Keratinocyte (primary cell): ENCODE measurements at regions not wholly inside any gene's neighbourhood (a gene's known extent, or its start where the extent isn't known, plus 50 kb on each side); places are given as distances from the start of the nearest gene placed in this dataset.

Source experiments
- DNase-seq: peaks from one replicate; pipeline ENCODE4 v3.0.0-alpha.2; 2011; ENCODE audit warnings: low read depth, missing footprints, low spot score
- FAIRE-seq: peaks from 2 replicates; lab custom pipeline; 2011; peaks lifted over from hg19 to GRCh38; lab: Jason Lieb, UNC
- H2AFZ ChIP-seq: 2 replicates; pipeline ENCODE4 v1.6.0; 2012; ENCODE audit warnings: low read length, control low read depth, inconsistent platforms; ENCODE audit not compliant: control insufficient read depth
- H3K27ac ChIP-seq: 2 replicates; pipeline ENCODE4 v1.5.1; 2011; ENCODE audit warnings: low read length; ENCODE audit not compliant: control insufficient read depth, insufficient read depth
- H3K27me3 ChIP-seq: 3 replicates; pipeline ENCODE4 v1.6.0; 2011; ENCODE audit warnings: low read length; ENCODE audit not compliant: control insufficient read depth, insufficient read depth; ENCODE audit errors: extremely low read depth
- H3K36me3 ChIP-seq, 2 experiments: 2 replicates in 1 of 2; 3 replicates in 1 of 2; pipeline ENCODE4 v1.5.1; 2011; ENCODE audit warnings: low read length in 2 of 2, mild to moderate bottlenecking in 1 of 2; ENCODE audit not compliant: control insufficient read depth in 2 of 2, insufficient read depth in 2 of 2; ENCODE audit errors: extremely low read depth in 1 of 2
- H3K4me1 ChIP-seq: 3 replicates; pipeline ENCODE4 v1.5.1; 2011; ENCODE audit warnings: low read length; ENCODE audit not compliant: control insufficient read depth, insufficient read depth; ENCODE audit errors: extremely low read depth
- H3K4me2 ChIP-seq: 3 replicates; pipeline ENCODE4 v1.6.0; 2011; ENCODE audit warnings: low read depth, low read length; ENCODE audit not compliant: control insufficient read depth, insufficient read depth; ENCODE audit errors: extremely low read depth
- H3K4me3 ChIP-seq, 3 experiments: fragments of 200-600 bp in 1 of 3; sonication (generic) in 1 of 3; 2 replicates in 2 of 3; 3 replicates in 1 of 3; pipeline ENCODE4 v1.5.1; 2011 to 2016; ENCODE audit warnings: low read length in 3 of 3, mild to moderate bottlenecking in 3 of 3, control low read depth in 2 of 3, inconsistent platforms in 1 of 3, low read depth in 1 of 3, mixed read lengths in 1 of 3, mixed run types in 1 of 3, moderate library complexity in 1 of 3; ENCODE audit not compliant: control insufficient read depth in 2 of 3, insufficient read depth in 2 of 3; ENCODE audit errors: extremely low read depth in 1 of 3
- H3K79me2 ChIP-seq: 2 replicates; pipeline ENCODE4 v1.6.0; 2012; ENCODE audit warnings: low read length; ENCODE audit not compliant: control insufficient read depth, insufficient read depth
- H3K9ac ChIP-seq: 3 replicates; pipeline ENCODE4 v1.6.0; 2011; ENCODE audit warnings: low read length; ENCODE audit not compliant: control insufficient read depth, insufficient read depth; ENCODE audit errors: extremely low read depth
- H3K9me1 ChIP-seq: 3 replicates; pipeline ENCODE4 v1.6.0; 2011; ENCODE audit warnings: low read length; ENCODE audit not compliant: control insufficient read depth, insufficient read depth; ENCODE audit errors: extremely low read depth
- H3K9me3 ChIP-seq: 2 replicates; pipeline ENCODE4 v1.5.1; 2012; ENCODE audit warnings: low read depth, low read length; ENCODE audit not compliant: control insufficient read depth
- H4K20me1 ChIP-seq: 3 replicates; pipeline ENCODE4 v1.6.0; 2011; ENCODE audit warnings: low read length; ENCODE audit not compliant: control insufficient read depth, insufficient read depth; ENCODE audit errors: extremely low read depth
- CTCF ChIP-seq, 3 experiments: IDR thresholded peaks in 1 of 3; conservative IDR thresholded peaks in 1 of 3; optimal IDR thresholded peaks in 1 of 3; 2 replicates in 2 of 3; 3 replicates in 1 of 3; pipeline versions ENCODE3 to v1.5.1; 2011; ENCODE audit warnings: low read length in 3 of 3, mild to moderate bottlenecking in 3 of 3, moderate library complexity in 2 of 3, control low read depth in 1 of 3, inconsistent platforms in 1 of 3; ENCODE audit not compliant: insufficient read depth in 2 of 3; ENCODE audit errors: extremely low read depth in 1 of 3
- EZH2 ChIP-seq: IDR thresholded peaks from one replicate; pipeline ENCODE4 v1.6.1; 2012; ENCODE audit warnings: inconsistent platforms, mild to moderate bottlenecking, low read length, moderate library complexity
- dilution Hi-C: fragments of 300-500 bp; cut with MboI; formaldehyde crosslinking; loops from one replicate; pipeline ENCODE4 v1.7.0; 2020; ENCODE audit warnings: low sequenced_read_pairs; ENCODE audit not compliant: extremely low pct_ligation_motif_present

GRCh38 chr12:89936631-89937030 is 228.0 kb upstream of the ATP2B1 start:
- no peak overlapping the region for H3K4me3 ChIP-seq
- H3K9ac ChIP-seq: no peak overlapping the region
- no peak for TF ChIP-seq CTCF (optimal IDR thresholded peaks at IDR 0.05 in 1 of 3, IDR thresholded peaks at IDR 0.05 in 1 of 3, conservative IDR thresholded peaks at IDR 0.05 in 1 of 3; ENCODE audit: extremely low read depth in 1 of 3, insufficient read depth in 2 of 3, low read length in 3 of 3)
- no peak for TF ChIP-seq EZH2
- H2AFZ ChIP-seq: no peak overlapping the region
- H3K9me3 ChIP-seq: no peaks in the 10 kb centered on the region
- H3K4me1 ChIP-seq: no peaks in the 10 kb centered on the region
- no peaks in the 10 kb centered on the region for H3K36me3 ChIP-seq
- dilution Hi-C loops: no loop called here
- no peaks in the 10 kb centered on the region for H3K9me1 ChIP-seq
- H3K27me3 ChIP-seq: no peaks in the 10 kb centered on the region
- FAIRE-seq: no peak
- H3K4me2 ChIP-seq: no peak overlapping the region
- no peak for DNase-seq
- no peaks in the 10 kb centered on the region for H3K79me2 ChIP-seq
- no peak overlapping the region for H3K27ac ChIP-seq
- no peaks in the 10 kb centered on the region for H4K20me1 ChIP-seq

GRCh38 chr12:89935850-89936249 is 227.2 kb upstream of the ATP2B1 start:
- no peaks in the 10 kb centered on the region for H3K9me3 ChIP-seq
- no peak overlapping the region for H3K9ac ChIP-seq
- dilution Hi-C loops: no loop called here
- H3K4me1 ChIP-seq: no peaks in the 10 kb centered on the region
- H3K4me2 ChIP-seq: no peak overlapping the region
- no peaks in the 10 kb centered on the region for H3K36me3 ChIP-seq
- no peaks in the 10 kb centered on the region for H3K79me2 ChIP-seq
- FAIRE-seq (peak; percentile 52), DNase-seq (no peak)
- H4K20me1 ChIP-seq: no peaks in the 10 kb centered on the region
- no peak for TF ChIP-seq EZH2
- TF ChIP-seq CTCF (optimal IDR thresholded peaks at IDR 0.05 in 1 of 3, IDR thresholded peaks at IDR 0.05 in 1 of 3, conservative IDR thresholded peaks at IDR 0.05 in 1 of 3; ENCODE audit: extremely low read depth in 1 of 3, insufficient read depth in 2 of 3, low read length in 3 of 3): no peak
- H3K27ac ChIP-seq: no peak overlapping the region
- no peaks in the 10 kb centered on the region for H3K9me1 ChIP-seq
- H2AFZ ChIP-seq: no peak overlapping the region
- no peaks in the 10 kb centered on the region for H3K27me3 ChIP-seq
- H3K4me3 ChIP-seq: no peak overlapping the region
